Endothelial cell of umbilical vein (primary cell): ENCODE measurements at regions not wholly inside any gene's neighbourhood (a gene's known extent, or its start where the extent isn't known, plus 50 kb on each side); places are given as distances from the start of the nearest gene placed in this dataset.

ENCODE experiments used
- BruUV-seq: library from RNA; stranded (reverse); fragments of 400-500 nt; replicated peaks from 2 replicates; lab custom pipeline; 2021; lab: Mats Ljungman, UMichigan
- CTCF ChIA-PET: fragments of 300-600, 350-600 bp; sonication (Branson Sonifier 250); formaldehyde crosslinking; loops from one replicate; lab custom pipeline; 2021; ENCODE audit warnings: antibody characterized with exemption, inconsistent platforms; lab: Charles Lee
- POLR2A ChIA-PET: fragments of 300-600, 350-600 bp; sonication (Branson Sonifier 250); formaldehyde crosslinking; loops from one replicate; lab custom pipeline; 2021; ENCODE audit warnings: antibody characterized with exemption, inconsistent platforms; lab: Charles Lee
- DNase-seq: peaks from one replicate; pipeline ENCODE4 v3.0.0-alpha.2; 2011; ENCODE audit warnings: low read depth, low spot score
- FAIRE-seq: peaks from 2 replicates; lab custom pipeline; 2011; peaks lifted over from hg19 to GRCh38; lab: Jason Lieb, UNC
- H2AFZ ChIP-seq: 2 replicates; pipeline ENCODE4 v1.6.0; 2012; ENCODE audit warnings: low read depth, low read length, control low read depth, inconsistent platforms
- H3K27ac ChIP-seq: 2 replicates; pipeline ENCODE4 v1.5.1; 2011; ENCODE audit warnings: low read depth, mild to moderate bottlenecking, control low read depth, low read length, moderate library complexity; ENCODE audit not compliant: insufficient read depth
- H3K27me3 ChIP-seq, 2 experiments: 2 replicates each; pipeline versions ENCODE4 v1.6.0 to v1.6.1; 2011; ENCODE audit warnings: low read length in 2 of 2, mixed read lengths in 1 of 2; ENCODE audit not compliant: control insufficient read depth in 2 of 2, insufficient read depth in 2 of 2
- H3K36me3 ChIP-seq, 2 experiments: 2 replicates in 1 of 2; 3 replicates in 1 of 2; pipeline ENCODE4 v1.5.1; 2011; ENCODE audit warnings: low read length in 2 of 2, mild to moderate bottlenecking in 1 of 2, moderate library complexity in 1 of 2; ENCODE audit not compliant: control insufficient read depth in 2 of 2, insufficient read depth in 2 of 2; ENCODE audit errors: extremely low read depth in 1 of 2
- H3K4me1 ChIP-seq: 3 replicates; pipeline ENCODE4 v1.5.1; 2011; ENCODE audit warnings: mild to moderate bottlenecking, low read length; ENCODE audit not compliant: control insufficient read depth, insufficient read depth; ENCODE audit errors: extremely low read depth
- H3K4me2 ChIP-seq: 2 replicates; pipeline ENCODE4 v1.6.1; 2011; ENCODE audit warnings: low read length, control low read depth, mixed read lengths; ENCODE audit not compliant: insufficient read depth
- H3K4me3 ChIP-seq, 3 experiments: fragments of 200-600 bp in 1 of 3; sonication (generic), shearing (Covaris generic) in 1 of 3; replicated peaks in 1 of 3; 2 replicates each; pipeline ENCODE4 v1.5.1; 2011 to 2016; ENCODE audit warnings: control low read depth in 3 of 3, low read length in 3 of 3, mild to moderate bottlenecking in 2 of 3, inconsistent platforms in 1 of 3, low read depth in 1 of 3, moderate library complexity in 1 of 3; ENCODE audit not compliant: insufficient read depth in 1 of 3
- H3K79me2 ChIP-seq: 2 replicates; pipeline ENCODE4 v1.6.0; 2012; ENCODE audit warnings: low read length, inconsistent platforms; ENCODE audit not compliant: control insufficient read depth, insufficient read depth
- H3K9ac ChIP-seq: replicated peaks from 2 replicates; pipeline ENCODE3; 2011; ENCODE audit warnings: low read length, control low read depth; ENCODE audit not compliant: insufficient read depth; ENCODE audit errors: extremely low read depth
- H3K9me1 ChIP-seq: replicated peaks from 3 replicates; pipeline ENCODE4 v1.6.0; 2011; ENCODE audit warnings: mild to moderate bottlenecking, low read length; ENCODE audit not compliant: control insufficient read depth, insufficient read depth; ENCODE audit errors: extremely low read depth
- H3K9me3 ChIP-seq: replicated peaks from 2 replicates; pipeline ENCODE4 v1.5.1; 2012; ENCODE audit warnings: low read length, inconsistent platforms; ENCODE audit not compliant: control insufficient read depth, insufficient read depth
- H4K20me1 ChIP-seq: replicated peaks from 2 replicates; pipeline ENCODE3; 2011; ENCODE audit warnings: mild to moderate bottlenecking, low read length; ENCODE audit not compliant: control insufficient read depth, insufficient read depth; ENCODE audit errors: extremely low read depth
- EZH2 ChIP-seq: IDR thresholded peaks from 2 replicates; pipeline ENCODE4 v1.6.1; 2012; ENCODE audit warnings: borderline replicate concordance, low read depth, mild to moderate bottlenecking, moderate library complexity, low read length, inconsistent platforms; ENCODE audit not compliant: severe bottlenecking
- FOS ChIP-seq: IDR thresholded peaks from 2 replicates; pipeline ENCODE4 v1.6.1; 2011; ENCODE audit warnings: mild to moderate bottlenecking, low read length, moderate library complexity, borderline replicate concordance; ENCODE audit not compliant: insufficient read depth
- GATA2 ChIP-seq: IDR thresholded peaks from 2 replicates; pipeline ENCODE4 v1.7.0; 2011; ENCODE audit warnings: low read depth, mild to moderate bottlenecking, moderate library complexity, mixed read lengths, low read length; ENCODE audit not compliant: insufficient read length, insufficient read depth
- JUN ChIP-seq: IDR thresholded peaks from 2 replicates; pipeline ENCODE4 v1.6.1; 2011; ENCODE audit warnings: borderline replicate concordance, low read depth; ENCODE audit not compliant: insufficient read length, insufficient read depth
- MAX ChIP-seq: IDR thresholded peaks from 2 replicates; pipeline ENCODE4 v1.6.1; 2011; ENCODE audit not compliant: insufficient read depth, insufficient read length
- MYC ChIP-seq: IDR thresholded peaks from one replicate; pipeline ENCODE4 v1.6.1; 2011; ENCODE audit warnings: mild to moderate bottlenecking, low read depth, low read length
- POLR2A ChIP-seq: IDR thresholded peaks from 2 replicates; pipeline ENCODE4 v1.6.1; 2012; ENCODE audit warnings: low read depth, mild to moderate bottlenecking, control low read depth, low read length
- POLR2AphosphoS5 ChIP-seq: IDR thresholded peaks from 2 replicates; pipeline ENCODE4 v1.6.1; 2012; ENCODE audit warnings: low read depth, mild to moderate bottlenecking, control low read depth, low read length, moderate library complexity; ENCODE audit not compliant: insufficient read depth
- dilution Hi-C: fragments of 300-500 bp; cut with MboI; formaldehyde crosslinking; loops from one replicate; pipeline ENCODE4 v1.15.0; 2019; ENCODE audit warnings: low sequenced_read_pairs; ENCODE audit not compliant: extremely low pct_ligation_motif_present
- intact Hi-C: fragments of 100-400 bp; cut with micrococcal nuclease; formaldehyde crosslinking; loops from one replicate; pipeline ENCODE4 v1.10.0; 2022
- TF ChIP-seq, protein P1 (sequence below), 2 donors: IDR thresholded peaks; 1 replicate in 1 of 2; 2 replicates in 1 of 2; pipeline ENCODE4 v1.5.1; 2011; ENCODE audit warnings: low read length in 2 of 2, mild to moderate bottlenecking in 2 of 2, moderate library complexity in 2 of 2, control low read depth in 1 of 2, inconsistent platforms in 1 of 2, low read depth in 1 of 2; ENCODE audit not compliant: insufficient read depth in 1 of 2; ENCODE audit errors: extremely low read depth in 1 of 2

GRCh38 chr4:123470640-123471039 lies 74.0 kb downstream of the SPRY1 start:
- Histone ChIP-seq H3K4me3 (no peak overlapping the region), H3K9me3 (no peaks in the 10 kb centered on the region), H3K4me2 (no peak overlapping the region), H4K20me1 (no peaks in the 10 kb centered on the region), H3K4me1 (no peaks in the 10 kb centered on the region), H3K36me3 (no peaks in the 10 kb centered on the region), H3K79me2 (no peaks in the 10 kb centered on the region), H3K9me1 (no peaks in the 10 kb centered on the region), H3K27me3 (no peaks in the 10 kb centered on the region), H3K27ac (no peak overlapping the region), H3K9ac (no peak overlapping the region), H2AFZ (no peak overlapping the region)
- FAIRE-seq (no peak), DNase-seq (no peak)
- TF ChIP-seq JUN: no peak
- TF ChIP-seq POLR2AphosphoS5: no peak
- TF ChIP-seq EZH2: no peak
- no peak for TF ChIP-seq FOS
- no peak for TF ChIP-seq POLR2A
- TF ChIP-seq MYC: no peak
- TF ChIP-seq GATA2: no peak
- TF ChIP-seq, protein P1, sequence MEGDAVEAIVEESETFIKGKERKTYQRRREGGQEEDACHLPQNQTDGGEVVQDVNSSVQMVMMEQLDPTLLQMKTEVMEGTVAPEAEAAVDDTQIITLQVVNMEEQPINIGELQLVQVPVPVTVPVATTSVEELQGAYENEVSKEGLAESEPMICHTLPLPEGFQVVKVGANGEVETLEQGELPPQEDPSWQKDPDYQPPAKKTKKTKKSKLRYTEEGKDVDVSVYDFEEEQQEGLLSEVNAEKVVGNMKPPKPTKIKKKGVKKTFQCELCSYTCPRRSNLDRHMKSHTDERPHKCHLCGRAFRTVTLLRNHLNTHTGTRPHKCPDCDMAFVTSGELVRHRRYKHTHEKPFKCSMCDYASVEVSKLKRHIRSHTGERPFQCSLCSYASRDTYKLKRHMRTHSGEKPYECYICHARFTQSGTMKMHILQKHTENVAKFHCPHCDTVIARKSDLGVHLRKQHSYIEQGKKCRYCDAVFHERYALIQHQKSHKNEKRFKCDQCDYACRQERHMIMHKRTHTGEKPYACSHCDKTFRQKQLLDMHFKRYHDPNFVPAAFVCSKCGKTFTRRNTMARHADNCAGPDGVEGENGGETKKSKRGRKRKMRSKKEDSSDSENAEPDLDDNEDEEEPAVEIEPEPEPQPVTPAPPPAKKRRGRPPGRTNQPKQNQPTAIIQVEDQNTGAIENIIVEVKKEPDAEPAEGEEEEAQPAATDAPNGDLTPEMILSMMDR (IDR thresholded peaks at IDR 0.05; ENCODE audit: extremely low read depth in 1 of 2, insufficient read depth in 1 of 2, low read depth in 1 of 2, low read length in 2 of 2): no peak
- TF ChIP-seq MAX: no peak
- intact Hi-C loops: no loop called here
- ChIA-PET POLR2A (no interaction called here), CTCF (interaction anchor here (0.6 kb wide), 1 partner anchor 60 kb away, joined by 3 read pairs; no protein-coding TSS in a partner anchor)
- dilution Hi-C loops: no loop called here
- BruUV-seq: no TSS peak
